NCI-H2227 treated with DMSO at 0.1 percent for 48 hours (cell line): ENCODE measurements at regions not wholly inside any gene's neighbourhood (a gene's known extent, or its start where the extent isn't known, plus 50 kb on each side); places are given as distances from the start of the nearest gene placed in this dataset.

Source experiments
- DNase-seq: peaks from one replicate; lab custom pipeline; 2025; lab: John Stamatoyannopoulos, UW

DNA sequence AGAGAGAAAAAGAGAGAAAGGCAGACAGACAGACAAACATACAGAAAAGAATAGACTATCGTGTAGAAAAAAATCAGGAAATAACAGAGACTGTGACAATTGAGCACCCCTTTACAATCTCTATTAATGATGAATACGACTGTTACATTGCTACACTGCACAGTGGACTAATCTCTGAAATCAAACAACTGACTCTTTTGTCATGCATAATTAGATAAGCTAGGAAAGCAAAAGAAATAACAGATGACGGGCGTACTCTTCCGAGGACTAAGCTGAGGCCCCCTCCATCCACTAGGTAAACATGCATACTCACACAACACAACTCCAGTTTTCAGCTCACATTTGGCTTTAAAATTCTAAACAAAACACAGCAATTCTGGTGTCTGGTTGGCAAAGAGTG, 267.0 kb downstream of the NOL4 start:
- DNase-seq, result no peak

DNA sequence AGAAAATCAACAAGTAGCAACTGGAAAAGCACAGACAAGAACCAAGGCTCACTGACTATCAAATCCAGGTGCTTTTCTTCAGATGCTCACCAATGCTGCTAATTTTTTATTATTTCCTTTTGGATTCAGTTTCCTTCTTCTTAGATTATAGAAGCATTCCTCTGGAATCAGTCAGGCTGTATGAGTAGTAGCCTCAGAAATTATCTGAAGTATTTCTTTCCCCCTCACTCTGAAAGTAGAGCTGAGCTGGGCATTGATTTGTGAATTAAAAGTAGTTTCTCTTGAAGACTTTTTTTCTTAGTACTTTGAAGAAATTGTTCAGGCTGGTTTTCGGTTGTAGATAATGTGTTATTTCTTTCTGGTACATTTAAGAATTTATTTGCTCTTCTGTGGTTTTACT, 273.7 kb downstream of the NOL4 start:
- DNase-seq, result no peak

DNA sequence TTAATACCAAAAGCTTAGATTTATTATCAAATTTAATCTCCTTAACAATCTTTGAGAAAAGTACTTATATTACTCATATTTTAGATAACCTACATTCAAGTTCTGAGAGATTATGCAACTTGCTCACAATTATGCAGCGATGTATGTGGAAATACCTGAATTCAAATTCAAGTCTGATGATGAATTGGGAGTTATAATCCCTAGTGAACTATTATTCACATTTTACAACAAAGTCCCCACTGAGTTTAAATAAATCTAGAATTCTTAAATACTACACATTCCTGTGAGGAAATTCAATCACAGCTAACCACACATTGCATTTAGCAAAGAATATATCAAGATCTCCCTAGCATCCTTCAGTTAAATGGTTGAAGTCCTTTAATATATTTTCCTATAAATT, 278.4 kb downstream of the NOL4 start:
- no peak for DNase-seq

DNA sequence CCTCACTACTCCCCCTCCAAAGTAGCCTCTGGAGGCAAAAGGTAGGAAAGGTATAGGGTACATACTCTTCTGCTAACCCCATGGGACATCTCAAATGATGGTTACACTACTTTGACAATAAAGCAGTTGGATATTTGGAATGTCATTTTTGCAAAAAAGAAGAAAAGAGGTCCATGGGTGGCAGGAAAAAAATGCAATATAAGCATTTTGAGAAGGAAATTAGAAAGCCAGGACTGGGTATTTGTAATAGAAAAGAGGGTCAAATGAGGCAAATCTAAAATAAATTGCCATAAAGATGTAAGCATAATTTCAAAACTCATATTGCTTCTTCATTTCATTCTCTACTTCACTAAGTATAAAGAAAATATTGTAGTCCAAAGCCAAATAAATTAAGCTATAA, 280.2 kb downstream of the NOL4 start:
- DNase-seq, result no peak

DNA sequence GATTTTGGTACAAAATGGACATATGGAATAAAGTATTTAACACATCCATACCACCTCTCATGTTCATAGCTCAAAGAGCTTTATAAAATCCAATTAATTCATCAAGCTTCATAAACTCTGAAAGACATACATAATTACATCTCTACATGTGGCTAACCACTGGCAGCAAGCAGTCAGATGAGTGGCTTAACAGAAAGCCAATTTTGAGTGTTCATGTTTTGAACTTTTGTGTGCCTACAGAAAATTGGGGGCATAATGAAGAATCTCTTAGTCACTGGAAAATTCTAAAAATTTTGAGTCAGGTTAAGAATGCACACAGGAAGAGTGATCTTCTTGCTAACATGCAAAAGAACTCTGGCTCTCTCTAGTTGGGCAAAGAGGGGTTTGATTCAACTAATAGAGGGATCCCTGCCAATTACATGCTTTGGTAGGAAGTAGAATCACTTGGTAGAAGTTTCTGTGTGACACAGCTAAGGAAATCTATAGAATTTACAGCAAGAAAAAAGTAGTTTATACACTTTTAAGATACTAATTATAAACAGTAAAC, 287.4 kb downstream of the NOL4 start:
- DNase-seq, result no peak

DNA sequence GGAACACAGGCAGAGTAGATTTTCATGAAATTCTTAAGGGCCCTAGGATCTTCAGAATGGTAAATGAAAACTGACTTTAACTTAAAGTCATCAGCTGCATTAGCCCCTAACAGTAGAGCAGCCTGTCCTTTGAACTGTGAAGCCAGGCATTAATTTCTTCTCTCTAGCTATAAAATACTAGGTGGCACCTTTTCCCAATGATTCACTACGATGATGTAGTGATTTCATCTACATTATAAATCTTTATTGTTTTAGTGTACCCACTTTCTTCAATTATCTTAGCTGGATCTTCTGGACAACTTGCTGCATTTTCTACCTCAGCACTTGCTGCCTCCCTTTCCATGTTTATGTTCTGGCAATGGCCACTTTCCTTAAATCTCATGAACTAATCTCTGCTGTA, 290.5 kb downstream of the NOL4 start:
- no peak for DNase-seq

DNA sequence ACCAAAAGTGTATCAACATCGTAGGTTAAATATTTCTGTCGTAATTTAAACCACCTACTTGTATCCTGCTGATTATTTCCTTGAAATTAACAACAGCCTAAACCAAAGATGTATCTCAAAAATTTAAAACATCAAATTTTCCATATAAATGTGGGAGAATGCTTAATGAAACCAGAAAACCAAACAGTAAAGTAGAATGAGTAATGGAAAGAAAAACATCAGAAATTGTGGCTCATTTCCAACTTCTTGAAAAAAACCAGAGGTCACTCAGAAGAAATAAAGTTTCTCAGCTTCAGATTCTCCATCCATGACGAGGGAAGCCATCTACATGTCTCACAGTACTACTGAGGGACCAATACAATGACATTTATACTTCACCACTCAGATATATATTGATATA, 296.5 kb downstream of the NOL4 start:
- DNase-seq, result no peak

DNA sequence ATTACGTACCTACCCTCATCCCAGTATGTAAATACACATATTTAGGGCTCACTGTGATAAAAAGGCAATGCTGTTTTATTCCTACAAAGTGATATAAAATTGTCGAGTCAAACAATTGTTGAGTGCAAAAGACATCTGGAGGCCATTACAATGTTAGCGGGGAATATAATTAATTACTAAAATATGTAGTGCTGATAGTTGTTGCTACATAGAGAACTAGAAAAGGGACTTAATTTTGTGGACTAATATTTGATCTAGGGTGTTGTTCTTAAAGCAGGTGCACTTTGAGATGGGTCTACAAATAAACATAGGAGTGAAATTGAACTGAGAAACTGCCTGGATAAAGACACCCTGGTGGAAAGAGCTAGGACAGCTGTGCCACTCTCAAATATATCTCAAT, 300.1 kb downstream of the NOL4 start:
- DNase-seq, result no peak

DNA sequence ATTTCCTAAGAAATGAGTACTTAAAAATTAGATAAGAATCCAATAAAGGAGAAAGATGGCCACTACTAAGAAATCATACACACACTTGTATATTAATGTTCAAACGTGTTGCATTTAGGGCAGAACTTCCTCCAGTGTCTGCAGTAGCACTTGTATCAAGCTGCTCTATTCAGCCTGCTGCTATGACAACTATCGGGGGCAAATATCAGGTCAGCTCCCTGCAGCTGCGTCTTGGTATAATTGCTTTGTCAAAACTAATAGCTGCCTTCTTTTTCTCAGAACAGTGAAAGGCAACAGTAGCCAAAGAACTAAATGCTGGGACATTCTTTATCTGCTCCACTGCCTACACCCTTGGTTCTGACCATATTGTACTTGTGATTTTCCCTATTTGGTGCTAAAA, 300.7 kb downstream of the NOL4 start:
- DNase-seq, result peak; percentile 91

DNA sequence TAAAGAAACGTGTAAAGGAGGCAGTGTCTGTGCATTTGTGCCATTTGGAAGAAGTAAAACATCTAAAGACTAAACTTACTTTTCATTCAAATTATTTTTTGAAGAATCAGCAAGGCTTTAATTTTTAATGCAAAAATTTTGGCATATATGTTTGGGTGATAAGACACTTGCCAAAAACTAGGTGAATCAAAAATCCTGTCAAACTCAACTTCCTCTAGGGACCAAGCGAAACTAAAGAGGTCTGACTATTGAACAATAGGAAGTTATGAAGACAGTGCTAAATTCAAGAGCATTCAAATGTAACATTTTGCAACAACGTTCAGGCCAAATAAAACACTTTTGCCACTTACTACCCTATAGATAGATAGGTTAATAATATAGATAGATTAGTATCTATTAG, 306.1 kb downstream of the NOL4 start:
- DNase-seq, result no peak

DNA sequence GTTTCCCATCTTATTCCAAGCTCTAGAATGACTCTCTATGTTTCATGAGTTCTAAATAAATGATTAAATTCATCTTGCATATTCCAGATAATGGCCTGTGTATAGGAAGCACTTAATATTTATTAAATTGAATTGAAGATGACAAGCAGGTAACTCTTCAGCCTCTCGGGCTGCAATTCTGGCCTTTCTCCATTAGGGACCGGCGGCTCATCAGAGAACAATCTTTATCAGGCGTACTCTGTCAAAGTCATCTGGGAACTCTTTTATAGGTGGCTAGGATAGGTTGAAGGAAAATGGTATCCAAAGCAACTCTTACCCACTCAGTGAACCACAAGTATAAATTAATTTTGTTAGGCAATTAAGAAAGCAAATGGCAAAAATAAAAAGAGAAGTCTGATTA, 308.5 kb downstream of the NOL4 start:
- no peak for DNase-seq

DNA sequence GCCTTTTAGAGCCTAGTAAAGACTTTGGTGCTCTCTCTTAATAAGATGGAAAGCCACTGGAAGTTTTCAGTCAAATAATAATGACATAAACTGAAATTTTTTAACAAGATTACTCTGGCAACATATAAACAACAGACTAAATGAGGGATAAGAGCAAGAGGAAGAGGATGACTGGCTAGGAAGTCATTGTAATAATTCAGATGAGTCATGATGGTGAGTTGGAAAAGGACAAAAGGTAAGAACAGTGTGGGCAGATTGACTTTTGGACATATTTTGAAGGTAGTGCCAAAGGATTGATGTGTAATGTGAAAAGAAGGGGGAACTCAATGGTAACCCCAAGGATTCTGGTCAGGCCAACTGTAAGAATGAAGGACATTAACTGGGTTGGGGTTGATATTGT, 310.3 kb downstream of the NOL4 start:
- DNase-seq, result no peak

DNA sequence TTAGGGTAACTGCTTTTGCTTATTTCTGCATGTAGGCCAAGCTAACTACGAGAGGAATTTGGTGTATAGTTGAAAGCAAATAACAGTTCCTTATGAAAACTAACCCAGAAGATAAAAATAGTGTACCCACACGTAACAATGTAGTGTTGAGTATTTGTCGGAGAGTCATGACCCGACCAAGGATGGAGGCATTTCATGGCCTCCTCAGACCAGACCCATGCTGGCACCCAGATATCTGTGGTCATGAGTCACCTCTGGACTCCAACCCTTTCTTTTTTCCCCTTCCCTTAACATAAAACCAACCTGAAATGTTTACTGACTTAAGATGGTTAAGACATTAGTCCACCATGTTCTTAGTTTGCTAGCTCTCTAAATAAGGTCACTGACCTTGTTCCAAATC, 318.7 kb downstream of the NOL4 start:
- DNase-seq, result no peak

DNA sequence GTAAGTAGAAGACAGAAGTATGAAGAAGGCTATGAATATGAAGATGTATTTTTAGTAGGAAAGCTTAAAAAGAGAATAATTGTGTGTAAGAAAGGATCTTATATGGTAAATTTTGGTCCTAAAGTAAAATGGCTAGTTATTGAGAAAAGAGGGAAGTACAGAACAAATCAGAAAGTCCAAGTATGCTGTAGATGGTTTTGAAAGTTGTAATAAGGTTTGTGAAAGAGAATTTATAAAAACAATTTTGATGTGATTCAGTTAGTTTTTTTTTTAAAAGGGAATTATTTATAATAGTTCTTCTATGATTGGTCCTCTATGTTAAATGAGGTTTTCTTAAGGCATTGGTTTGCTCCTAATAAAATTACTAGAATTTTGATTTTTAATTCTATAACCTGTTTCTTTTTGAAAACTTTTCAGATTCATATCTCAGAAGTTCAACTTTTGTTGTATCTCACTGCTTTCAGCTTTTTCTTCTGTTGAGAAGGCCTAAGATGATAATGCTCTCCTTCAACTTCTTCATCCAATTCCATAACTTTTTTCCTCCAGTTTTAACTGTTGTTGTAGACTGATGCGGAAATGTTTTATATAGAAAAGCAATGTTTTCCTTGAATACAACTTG, 322.7 kb downstream of the NOL4 start:
- no peak for DNase-seq

DNA sequence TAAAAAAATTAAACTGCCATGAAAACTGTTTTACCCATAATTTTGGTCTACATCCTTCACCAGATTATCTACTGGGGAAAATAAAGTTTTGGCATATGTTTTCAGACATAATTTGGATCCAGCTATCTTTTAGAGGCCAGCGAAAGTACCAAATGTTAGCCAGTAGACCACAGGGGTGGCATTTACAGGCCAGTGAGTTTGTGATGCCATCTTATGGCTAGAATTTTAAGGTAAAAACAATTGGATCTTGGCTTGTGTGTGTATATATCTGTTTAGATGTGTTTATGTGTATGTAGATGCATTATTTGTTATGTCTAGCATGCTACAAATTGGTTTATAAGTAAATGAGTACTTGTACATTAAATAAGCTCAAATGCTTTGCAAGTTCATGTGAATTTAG, 322.6 kb downstream of the ASXL3 start:
- no peak for DNase-seq

DNA sequence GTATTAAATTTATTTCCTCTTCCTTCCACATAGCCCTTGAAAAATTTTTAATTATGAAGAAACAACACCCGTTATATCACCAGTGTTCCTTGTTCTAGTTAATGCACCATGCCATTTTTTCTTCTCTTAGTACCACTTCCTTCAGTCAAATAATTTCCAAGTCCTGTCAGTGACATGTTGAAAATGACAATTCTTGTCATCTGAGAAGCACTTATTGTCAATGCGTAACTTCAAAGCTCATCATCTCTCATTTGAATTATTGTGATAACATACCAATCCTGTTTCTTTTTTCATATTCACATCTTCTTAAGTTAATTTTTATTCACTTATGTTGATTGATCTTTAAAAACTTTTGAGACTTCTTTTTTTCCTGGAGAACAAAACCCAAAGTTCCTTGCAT, 320.4 kb downstream of the ASXL3 start:
- no peak for DNase-seq

DNA sequence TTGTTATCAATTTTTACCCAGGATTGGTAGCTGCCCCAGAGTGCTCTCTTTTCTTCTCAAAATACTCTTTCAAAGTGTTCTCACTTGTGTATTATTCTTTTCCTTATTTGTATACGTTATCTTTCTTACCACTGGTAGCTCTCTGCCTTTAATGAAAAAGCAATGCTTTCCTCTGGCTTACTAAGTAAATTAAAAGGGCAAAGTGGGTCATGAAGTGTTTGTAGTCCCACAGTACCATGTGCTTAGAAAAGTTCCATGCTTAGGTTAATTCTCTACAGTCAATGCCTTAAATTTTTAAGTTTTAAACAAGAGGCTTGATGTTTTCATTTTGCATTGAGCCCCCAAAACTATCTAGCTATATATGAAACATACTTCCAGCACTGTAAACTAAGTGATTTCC, 300.2 kb downstream of the ASXL3 start:
- DNase-seq, result no peak

DNA sequence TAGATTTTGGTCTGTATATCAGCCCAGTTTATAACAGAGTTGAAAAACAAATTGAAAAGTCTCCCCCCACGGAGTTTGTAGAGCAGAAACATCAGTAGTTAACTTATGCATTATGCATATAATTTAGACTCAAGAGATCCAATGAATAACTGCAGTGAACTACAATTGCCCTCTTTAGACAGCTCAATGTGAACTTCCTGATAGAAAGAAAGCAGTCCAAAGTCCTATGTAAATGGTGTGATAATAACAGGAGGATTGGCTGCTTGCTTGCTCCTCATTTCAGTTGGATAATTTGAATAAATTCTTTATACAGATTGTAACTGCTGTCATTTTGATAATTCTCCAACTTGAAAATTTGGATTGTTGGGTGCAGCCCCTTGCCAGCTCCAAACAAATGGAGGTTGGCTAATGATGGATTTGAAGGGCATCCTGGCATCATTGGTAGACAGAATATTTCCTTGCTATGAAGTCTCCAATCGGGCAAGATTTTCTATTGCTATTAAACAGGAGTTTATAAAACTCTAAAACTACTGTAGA, 297.1 kb downstream of the ASXL3 start:
- no peak for DNase-seq

DNA sequence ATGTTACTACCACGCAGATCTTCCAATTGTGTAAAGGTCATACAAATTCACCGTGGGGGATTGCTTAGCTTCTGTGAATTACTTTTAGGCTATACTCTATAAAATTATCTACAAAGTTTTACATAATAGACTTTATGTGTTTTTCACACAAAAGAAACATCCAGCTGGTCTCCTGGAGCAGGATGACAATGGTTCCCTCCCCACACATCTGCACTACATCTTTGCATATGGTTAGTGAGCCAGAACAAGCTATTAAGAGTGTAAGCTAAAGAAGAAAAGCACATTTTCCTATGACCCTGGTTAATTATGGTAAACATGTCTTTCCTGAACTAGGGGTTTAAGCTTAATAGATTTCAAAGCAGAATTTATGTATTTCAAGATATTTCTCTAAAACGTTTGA, 295.1 kb downstream of the ASXL3 start:
- peak; percentile 2 for DNase-seq

DNA sequence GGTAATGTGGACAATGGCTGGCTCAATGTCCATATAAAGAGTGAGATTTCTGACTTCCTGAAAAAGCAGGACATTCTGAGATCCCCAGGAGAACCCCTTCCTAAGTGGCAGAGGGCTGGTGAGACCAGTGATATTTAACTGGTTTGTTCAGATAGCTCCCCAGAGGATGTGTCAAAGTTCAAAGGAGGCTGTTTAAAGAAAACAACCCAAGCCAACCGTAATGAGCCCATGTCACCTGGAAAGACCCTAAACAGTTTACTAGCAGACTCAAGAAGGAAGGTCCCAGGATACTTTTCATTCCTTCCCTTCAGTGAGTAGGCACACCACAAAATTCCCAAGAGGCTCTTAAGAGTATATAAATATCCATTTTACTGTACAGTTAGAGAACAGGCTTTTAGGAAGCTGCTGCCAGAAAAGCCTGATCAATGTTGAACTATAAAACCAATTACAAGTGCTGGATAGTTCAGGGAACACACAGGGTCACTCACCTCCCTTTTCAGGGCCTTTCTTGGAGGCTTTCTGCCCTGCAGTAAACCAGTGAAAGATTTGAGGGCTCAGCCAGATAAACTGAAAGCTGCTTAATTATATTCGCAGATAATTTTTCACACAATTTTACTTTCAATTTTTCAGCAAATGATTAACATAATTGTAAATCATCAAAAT, 293.5 kb downstream of the ASXL3 start:
- DNase-seq, result no peak

DNA sequence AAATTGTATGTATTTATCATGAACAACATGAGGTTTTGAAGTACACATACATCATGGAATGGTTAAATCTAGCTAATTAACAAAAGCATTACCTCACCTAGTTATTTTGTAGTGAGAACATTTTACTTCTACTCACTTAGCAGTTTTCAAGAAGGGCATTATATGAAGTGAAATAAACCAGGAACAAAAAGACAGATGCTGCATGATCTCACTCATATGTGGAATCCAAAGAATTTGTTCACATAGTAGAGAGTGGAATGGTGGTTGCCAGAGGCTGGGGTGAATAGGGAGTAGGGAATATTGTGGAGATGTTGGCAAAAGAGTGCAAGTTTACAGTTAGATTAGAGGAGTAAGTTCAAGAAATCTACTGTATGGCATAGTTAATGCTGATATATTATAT, 292.0 kb downstream of the ASXL3 start:
- no peak for DNase-seq

DNA sequence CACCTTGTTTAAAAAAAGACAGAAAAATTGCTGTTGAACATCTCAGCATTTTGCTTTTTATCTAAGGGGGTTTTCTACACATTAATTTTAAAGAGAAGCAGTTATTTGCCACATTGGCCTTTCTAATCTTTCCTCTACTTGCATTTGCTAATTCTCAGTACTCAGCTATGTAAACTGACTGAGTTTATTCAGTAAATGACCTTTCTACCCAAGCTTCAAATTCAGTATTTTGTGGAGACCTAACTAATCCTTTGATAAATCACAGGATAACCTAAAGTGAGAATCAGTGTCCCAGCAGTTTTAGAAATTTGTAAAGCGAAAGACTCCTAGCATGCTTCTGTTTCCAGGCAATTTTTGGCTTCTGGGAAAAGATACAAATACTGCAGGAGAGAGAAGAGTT, 288.4 kb downstream of the ASXL3 start:
- DNase-seq, result no peak

DNA sequence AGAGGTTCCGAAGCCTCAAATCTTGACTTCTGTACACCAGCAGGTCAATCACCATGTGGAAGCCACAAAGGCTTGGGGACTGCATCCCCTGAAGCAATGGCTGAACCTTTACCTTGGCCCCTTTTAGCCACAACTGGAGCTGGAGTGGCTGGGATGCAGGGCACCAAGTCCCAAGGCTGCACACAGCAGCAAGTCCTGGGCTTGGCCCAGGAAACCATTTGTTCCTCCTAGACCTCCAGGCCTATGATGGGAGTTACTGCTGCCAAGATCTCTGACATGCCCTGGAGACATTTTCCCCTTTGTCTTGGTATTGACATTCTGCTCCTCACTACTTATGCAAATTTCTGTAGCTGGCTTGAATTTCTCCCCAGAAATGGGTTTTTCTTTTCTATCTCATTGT, 285.9 kb downstream of the ASXL3 start:
- DNase-seq, result no peak

DNA sequence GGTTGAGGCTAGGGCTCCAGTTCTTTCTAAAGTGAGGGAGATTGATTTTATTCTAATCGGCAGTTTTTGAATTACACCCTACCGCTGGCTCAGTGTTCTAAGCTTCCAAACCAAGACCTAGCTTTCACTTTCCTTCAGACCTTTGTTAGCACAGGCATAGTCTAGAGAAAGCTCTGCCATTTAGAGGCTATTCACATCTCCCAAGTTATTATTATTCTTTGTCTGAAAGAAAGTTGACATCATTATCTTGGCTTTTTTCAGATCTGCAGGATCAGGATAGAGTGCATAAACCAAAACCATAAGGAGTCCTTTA, 276.8 kb downstream of the ASXL3 start:
- no peak for DNase-seq
